NCI-H2227 treated with DMSO at 0.1 percent for 48 hours (cell line): ENCODE measurements at regions not wholly inside any gene's neighbourhood (a gene's known extent, or its start where the extent isn't known, plus 50 kb on each side); places are given as distances from the start of the nearest gene placed in this dataset.
"Not testable (repeated sequence)": the region's sequence is repeated elsewhere in the genome, so short reads cannot be mapped to it uniquely, and the experiment has no call there.

Experiments
- DNase-seq: peaks from one replicate; lab custom pipeline; 2025; lab: John Stamatoyannopoulos, UW

DNA sequence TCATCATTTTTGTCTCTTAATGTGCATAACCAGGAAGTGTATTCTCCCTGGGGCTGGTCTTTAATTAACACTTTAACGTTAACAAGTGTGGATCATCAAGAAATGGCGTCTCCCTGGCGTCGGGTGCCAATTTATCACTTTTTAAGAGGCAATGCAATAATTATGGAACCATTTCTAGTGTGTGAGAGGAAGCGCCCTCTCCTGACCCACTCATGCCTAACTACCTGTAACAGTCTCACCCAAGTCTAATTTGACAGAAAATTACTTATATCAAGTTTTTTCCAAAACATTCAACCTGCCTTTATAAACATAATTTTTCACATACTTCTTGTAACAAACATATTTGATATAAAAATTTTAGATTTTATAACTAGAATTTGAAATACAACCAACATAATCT lies 905.3 kb upstream of the MDGA2 start:
- no peak for DNase-seq

DNA sequence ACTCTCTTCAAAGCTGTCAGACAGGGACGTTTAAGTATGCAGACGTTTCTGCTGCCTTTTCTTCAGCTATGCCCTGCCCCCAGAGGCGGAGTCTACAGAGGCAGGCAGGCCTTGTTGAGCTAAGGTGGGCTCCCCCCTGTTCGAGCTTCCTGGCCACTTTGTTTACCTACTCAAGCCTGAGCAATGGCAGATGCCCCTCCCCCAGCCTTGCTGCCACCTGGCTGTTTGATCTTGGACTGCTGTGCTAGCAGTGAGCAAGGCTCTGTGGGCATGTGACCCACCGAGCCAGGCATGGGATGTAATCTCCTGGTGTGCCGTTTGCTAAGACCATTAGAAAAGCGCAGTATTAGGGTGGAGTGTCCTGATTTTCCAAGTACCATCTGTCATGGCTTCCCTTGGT lies 900.4 kb upstream of the MDGA2 start:
- no peak for DNase-seq

DNA sequence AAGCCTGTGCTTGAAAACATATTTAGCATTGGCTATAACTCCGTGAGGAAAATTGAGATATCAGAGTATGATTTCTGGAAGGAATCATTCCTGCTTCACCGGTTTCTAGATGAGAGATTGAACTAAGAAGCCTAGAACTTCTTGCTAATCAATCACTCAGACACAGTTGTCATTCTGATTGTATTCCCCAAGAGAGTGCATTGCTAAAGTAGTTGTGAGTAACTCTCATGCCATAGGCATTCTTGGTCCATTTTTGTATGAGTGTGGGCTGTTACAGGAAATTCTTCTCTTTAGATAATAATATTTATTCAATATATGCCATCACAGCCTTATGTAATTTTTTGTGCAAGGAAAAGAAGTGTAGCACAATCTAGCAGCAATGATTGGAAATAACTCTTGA lies 893.3 kb upstream of the MDGA2 start:
- DNase-seq, result no peak

DNA sequence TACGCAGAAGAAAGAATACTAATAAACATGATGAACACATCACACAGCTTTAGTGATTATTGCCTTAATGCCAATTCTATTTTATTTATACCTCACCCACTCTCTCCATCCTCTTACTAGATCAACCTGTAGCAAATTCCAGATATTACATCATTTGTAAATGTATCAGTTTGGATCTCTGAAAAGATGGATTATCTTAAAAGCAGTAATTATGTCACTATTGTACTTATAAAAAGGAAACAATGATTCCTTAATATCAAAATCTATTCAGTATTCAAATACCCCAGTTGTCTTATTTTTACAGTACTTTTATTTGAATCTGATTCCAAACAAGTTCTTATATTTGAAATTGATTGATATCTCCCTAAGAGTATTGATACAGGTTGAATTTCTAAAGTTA lies 892.8 kb upstream of the MDGA2 start:
- no peak for DNase-seq

DNA sequence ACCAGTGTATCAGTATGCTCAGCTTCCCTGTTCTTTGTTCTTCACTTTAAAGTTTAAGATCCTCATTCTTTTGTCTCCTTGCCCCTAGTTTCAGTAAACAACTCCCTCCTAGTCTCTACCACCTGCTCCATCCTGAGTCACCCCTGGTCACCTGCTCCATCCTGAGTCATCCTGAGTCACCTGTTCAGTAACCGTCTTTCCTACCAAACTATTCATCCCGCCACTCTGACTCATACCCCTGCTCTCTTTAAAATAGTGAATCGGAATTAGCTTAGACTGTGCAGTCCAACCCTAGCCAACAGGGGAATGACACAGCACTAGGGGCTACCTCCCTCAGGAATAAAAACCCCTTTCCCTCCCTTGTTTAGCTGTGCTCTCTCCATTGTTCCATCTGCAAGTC lies 888.1 kb upstream of the MDGA2 start:
- no peak for DNase-seq

DNA sequence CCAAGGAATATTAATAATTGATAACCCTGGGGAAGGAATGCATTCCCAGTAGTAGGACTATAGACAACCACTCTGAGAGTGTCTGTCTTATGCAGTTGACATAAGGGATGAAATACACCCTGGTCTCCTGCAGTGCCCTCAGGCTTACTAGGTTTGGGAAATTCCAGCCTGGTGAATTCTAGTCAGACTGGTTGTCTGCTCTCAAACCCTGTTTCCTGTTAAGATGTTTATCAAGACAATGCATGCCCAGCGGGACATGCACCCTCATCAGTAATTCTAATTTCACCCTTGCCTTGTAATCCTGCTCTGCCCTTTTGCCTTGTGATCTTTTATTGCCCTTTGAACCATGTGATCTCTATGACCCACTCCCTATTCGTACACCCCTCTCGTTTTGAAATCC lies 886.0 kb upstream of the MDGA2 start:
- not testable (repeated sequence) for DNase-seq

DNA sequence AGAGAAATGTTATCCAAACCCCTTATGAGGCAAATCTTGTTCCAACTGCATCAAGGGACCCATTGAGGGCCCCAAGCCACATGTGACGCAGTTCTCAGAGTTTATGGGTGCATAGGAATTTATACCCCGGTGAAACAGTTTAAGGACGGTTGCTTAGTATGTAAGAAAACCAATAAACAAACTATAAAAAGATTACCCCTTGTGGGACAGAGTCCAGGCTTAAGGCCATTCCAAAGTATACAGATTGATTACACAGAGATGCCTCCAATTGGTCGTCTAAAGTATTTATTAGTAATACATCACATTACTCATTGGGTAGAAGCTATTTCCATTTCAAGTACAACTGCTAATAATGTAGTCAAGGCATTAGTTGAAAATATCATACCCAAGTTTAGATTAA lies 885.0 kb upstream of the MDGA2 start:
- DNase-seq, result no peak

DNA sequence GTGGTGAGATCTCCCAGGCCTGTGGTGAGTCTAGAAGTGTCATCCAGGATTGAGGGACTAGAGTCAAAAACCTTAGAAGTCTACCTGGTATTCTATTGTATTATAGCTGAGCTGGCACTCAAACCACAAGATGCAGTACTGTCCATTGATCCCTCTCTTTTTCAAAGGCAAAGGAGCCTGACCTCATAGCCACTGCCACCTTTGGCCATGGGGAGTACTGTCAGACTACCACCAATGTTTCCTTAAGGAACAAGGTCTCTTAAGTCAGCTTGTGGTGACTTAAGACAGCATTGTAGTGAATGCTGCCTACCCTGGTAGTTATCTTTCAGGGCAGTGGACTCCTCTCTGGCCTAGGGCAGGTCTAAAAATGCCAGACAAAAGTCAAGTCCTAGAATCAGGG lies 878.0 kb upstream of the MDGA2 start:
- DNase-seq, result no peak

DNA sequence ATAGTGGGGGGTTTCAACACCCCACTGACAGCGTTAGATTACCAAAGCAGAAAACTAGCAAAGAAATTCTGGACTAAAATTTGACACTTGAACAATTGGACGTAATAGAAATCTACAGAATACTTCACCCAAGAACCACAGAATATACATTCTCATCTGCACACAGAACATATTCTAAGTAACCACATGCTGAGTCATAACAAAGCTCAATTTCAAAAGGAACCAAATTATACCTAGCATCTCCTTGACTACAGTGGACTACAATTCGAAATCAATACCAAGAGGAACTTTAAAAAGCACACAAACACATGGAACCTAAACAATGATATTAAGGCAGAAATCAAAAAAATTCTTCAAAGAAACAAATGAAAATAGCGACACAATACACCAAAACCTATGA lies 871.6 kb upstream of the MDGA2 start:
- DNase-seq, result no peak

DNA sequence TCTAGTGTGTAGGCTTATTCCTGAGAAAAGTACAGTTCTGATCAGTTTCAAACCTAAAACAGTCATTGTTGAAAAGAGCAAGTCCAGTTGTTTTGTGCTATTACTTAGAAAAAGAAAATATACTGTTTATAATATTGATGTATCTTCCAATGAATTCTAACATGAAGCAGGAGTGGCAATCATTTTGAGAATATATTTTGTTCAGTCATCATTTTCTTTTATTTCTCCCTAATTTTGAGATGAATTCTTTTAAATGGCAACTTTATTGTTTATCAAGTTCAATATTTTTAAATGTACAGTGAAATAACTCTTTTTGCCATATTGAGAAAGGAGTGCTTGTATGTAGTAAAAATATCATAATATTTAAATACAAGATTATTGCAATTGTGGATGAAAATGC lies 862.2 kb upstream of the MDGA2 start:
- no peak for DNase-seq

DNA sequence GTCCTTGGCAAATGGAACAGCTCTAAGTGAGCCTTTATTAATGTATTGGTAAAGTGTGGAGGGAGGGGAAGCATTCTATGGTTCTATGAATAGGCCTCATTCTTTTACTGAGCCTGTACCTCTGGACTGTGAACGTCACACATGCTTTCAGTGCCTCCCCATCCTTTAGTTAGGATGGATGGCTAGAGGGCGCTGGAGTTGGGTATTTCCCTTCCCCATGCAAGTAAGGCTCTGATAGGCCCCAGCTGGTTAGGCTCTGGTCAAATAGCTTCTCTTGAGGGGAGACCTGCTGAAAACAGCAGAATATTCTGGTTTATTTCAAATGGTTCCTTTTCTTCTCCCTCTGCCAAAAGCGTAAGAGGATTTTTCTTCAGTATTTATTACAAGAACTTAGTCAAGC lies 860.9 kb upstream of the MDGA2 start:
- no peak for DNase-seq

DNA sequence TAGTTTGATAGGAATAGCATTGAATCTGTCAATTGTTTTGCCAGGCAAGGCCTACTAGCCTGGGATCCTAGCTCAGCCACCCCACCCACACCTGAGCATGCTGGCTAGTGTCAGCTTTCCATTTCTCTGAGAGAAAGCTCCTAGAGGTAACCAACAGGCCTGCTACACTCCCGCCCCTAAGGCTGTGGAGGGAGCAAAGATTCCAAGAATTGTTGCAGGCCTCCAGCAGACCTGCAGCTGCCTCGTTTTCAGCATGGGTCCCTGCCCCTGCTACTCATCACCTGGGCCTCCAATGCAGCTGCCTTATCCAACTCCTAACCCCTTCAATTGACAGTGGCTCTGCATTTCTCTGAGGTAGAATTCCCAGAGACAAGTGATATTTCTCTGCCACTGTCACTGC lies 852.4 kb upstream of the MDGA2 start:
- DNase-seq, result no peak

DNA sequence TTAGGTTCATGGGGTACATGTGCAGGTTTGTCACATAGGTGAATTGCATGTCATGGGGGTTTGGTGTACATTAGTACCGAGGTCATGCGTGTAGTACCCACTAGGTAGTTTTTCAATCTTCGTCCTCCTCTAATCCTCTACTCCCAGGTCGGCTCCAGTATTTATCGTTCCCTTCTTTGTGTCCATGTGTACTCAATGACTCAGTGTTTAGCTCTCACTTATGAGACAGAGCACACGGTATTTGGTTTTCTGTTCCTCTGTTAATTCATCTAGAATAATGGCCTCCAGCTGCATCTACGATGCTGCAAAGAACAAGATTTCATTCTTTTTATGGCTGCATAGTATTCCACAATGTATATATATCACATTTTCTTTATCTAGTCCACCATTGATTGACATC lies 850.9 kb upstream of the MDGA2 start:
- no peak for DNase-seq

DNA sequence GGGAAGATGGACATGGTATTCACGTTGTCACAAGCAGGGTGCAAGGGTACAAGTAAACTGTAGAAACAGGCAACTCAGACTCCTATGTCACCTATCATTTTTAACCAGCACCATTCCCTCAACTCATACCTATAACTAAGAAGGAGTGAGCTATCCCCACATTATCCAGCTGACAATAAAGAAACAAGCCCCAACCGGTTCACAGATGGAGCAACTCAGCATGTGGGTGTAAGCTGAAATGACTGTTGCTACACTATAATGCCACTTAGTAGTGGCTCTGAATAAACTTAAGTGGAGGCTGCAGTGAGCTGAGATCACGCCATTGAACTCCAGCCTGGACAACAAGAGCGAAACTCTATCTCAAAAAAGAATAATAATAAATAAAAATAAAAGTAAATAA lies 829.5 kb upstream of the MDGA2 start:
- DNase-seq, result no peak

DNA sequence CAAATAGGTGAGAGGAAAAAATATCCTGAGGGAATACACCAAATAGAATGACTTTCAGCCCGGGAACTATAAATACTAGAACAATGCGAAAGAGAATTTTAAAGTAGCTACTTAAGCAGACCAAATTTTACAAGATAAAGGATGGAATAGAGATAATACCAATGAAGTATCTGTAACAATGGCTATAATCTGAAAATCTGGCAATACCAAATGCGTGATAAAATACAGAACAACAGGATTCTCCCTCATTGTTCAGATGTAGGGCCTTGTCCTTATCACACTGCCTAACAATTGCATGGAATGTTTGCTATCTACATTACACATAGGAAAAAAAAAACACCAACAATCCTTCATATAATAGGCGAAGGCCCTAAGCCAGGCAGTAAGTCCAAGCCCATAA lies 815.4 kb upstream of the MDGA2 start:
- no peak for DNase-seq

DNA sequence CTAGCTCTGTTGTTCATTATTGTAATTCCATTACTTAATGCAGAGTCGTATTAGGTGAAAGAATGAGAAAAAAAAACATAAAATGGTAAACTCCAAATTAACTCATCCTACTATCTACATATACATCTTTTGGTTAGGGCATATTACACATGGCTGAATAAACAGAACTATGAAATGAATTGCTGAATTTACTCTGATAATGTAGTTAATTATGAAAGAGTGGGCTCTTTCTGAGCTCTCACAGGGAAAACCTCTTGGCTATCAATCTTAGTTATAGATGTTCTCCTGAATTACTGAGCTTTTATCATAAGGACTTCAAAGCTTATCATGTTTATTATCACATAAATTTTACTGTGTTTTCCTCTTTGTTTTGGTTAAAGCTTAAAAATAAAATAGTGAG lies 798.5 kb upstream of the MDGA2 start:
- DNase-seq, result no peak

DNA sequence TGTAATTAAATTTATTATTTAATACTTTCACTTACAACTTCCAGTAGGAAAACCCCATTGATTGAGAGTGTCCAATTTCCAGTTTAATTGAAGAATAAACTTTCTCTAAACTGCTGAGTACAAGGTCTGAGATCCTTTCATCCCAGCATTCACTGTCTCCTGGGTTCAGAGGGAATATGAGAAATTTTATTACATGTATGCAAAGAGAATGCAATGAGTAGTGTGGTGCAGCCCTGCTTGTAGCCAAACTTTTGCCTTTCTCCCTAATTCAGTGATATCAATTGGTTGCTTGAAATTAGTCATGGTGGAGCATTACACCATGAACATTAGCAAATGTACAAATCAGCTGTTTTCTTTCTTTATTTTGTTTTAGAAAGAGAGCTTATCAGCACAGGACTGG lies 780.6 kb upstream of the MDGA2 start:
- no peak for DNase-seq

DNA sequence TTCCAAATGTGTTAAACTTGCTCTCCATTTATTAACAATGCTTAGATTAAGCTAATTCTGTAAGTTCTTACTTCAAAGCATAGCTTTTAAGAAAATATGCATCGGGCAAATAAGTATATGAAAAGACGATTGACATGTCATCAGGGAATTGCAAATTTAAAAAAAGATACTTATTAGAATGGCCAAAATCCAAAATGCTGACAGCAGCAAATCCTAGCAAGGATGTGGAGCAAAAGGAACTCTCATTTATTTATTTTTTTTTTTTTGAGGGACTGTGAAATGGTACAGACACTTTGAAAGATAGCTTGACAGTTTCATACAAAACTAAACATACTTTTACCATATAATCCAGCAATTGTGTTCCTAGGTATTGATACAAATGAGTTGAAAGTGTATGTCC lies 779.5 kb upstream of the MDGA2 start:
- DNase-seq, result no peak

DNA sequence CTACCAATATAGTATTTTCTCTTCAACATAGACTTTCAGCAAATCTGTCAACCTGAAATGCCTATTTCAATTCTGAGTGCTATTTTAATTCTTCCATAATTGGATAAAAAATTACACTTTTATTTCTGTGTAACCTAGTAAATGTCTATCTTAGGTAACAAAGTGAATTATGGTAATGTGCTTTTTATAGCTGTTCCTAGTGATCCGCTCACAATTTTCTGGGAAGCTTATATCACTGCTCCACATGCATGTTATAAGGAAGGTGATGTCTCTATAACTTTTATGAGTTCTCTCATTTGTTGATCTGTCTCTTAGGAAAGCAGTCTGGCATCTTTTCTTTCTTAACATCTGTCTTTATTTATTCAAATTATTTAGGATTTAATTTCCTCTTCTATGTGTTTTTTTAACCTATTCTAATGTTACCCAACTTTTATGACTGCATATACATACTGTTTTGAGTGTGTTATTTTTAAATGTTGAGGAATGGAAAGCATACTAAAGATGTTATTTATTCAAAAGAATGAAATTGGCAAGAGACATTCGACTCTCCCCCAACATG lies 777.1 kb upstream of the MDGA2 start:
- DNase-seq, result no peak

DNA sequence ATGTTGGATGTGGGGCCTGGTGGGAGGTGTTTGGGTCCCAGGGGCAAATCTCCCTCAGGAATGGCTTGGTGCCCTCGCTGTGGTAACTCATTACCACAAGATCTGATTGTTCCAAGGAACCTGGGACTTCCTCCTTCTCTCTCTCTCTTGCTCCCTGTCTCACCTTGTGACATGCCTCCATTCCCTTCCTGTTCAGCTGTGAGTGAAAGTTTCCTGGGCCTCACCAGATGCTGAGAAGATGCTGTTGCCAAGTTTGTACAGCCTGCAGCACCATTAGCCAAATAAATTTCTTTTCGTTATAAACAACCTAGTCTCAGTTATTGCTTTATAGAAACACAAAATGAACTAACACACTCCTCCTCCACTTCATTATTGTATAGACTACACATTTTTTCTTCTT lies 759.8 kb upstream of the MDGA2 start:
- DNase-seq, result no peak

DNA sequence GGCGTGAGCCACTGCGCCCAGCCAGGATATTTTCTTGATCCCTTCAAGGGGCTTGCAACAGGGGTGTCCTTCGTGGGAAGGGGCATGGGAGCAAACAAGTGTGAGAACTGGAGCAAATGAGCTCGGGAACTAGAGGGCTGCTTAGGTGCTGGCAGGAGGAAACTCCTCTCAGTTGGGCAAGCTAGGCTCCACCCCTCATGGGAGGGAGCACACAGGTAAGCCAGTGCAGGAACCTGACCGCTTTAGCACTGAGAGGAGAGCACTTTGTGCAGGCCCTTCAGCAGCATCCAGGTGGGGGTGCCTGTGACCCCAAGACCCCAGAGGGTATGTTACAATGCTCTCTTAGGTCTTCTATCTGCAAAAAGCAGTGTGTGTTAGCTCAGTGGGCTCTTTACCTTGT lies 755.4 kb upstream of the MDGA2 start:
- DNase-seq, result no peak

DNA sequence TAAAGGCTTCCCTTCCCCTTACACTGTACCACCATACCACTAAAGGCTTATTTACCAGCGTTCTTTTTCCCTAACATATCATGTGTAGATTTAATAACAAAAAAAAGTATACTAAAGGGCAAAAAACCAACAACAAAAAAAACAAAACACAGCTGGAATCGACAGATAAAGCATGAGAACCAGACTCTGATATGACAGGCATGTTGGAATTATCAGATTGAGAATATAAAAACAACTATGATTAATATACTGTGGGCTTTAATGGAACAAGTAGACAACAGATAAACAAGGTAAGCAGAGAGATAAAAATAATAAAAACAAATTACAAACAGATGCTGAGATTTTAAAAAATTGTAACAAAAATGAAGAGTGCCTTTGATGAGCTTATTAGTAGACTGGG lies 754.1 kb upstream of the MDGA2 start:
- no peak for DNase-seq

DNA sequence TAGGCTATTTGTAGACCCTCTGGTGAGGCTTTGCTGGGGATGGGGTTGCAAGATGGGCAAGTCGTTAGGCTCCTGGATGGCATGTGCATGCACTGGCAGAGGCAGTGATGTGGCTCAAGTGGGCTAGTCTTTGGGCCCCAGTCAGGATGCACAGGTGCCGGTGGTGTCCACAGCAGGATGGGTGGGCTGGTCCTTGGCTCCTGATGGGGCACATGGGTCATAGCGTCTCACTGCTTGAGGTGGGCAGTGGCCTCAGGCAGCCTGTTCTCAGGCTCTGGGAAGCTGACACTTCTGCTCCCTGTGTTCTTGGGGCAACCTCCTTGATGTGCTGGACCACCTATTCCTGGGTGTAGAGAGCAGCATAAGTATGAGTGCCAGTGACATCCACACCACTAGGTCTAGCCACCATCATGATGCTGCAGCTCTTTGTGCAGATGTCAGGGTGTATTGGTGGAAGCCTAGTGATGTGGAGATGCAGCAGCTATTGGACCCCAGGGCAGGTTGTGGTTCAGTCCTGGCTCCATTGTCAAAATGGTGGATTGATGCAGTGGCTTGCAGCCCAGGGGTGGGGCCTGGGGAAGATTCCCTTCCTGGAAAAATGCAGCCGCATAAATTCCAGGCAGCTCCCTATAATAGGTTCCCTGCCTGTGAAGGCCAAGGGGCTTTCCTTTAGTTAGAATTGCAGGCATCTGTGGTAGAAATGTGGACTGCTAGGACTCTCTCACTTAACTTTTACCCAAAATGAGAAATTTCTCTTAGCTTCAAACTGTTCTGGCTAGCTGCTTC lies 742.5 kb upstream of the MDGA2 start:
- no peak for DNase-seq

DNA sequence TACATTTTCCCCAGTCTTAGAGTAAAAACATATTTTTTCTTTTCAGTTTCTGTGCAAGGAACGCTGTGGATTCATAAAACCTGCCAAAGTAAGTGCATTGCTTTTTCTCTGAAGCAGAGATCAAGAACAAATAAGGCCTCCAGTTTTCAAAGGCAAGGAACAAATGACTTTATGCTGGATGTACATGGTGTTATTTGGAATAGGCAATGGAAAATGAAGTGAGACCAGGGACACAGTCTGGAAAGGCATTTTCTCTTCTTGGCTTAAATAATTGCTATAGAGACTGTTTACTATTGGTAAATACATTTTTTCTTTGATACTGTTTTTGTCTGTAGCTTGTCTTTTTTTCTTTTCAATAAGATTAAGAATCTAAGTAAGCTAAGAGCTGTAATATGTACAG lies 725.9 kb upstream of the MDGA2 start:
- DNase-seq, result no peak
